HL-60 (cell line): ENCODE measurements at regions not wholly inside any gene's neighbourhood (a gene's known extent, or its start where the extent isn't known, plus 50 kb on each side); places are given as distances from the start of the nearest gene placed in this dataset.

Experiments
- DNase-seq, 2 experiments: peaks; one replicate each; pipeline ENCODE4 v3.0.0-alpha.2; 2010 to 2020; ENCODE audit warnings: low read depth in 1 of 2, low spot score in 1 of 2
- H3K27ac ChIP-seq: fragments of 250-450 bp; sonication (Bioruptor Pico); replicated peaks from 2 replicates; pipeline ENCODE4 v1.5.1; 2020; ENCODE audit warnings: mild to moderate bottlenecking, moderate library complexity
- H3K27me3 ChIP-seq: fragments of 250-450 bp; sonication (Bioruptor Pico); 2 replicates; pipeline ENCODE4 v1.5.1; 2021; ENCODE audit warnings: mild to moderate bottlenecking, moderate library complexity; ENCODE audit not compliant: insufficient read depth, poor library complexity, severe bottlenecking
- H3K4me3 ChIP-seq: replicated peaks from 2 replicates; pipeline ENCODE4 v1.5.1; 2011; ENCODE audit warnings: mild to moderate bottlenecking, control low read depth, low read length; ENCODE audit not compliant: insufficient read depth
- CTCF ChIP-seq: IDR thresholded peaks from one replicate; pipeline ENCODE4 v1.5.1; 2011; ENCODE audit warnings: low read length, control low read depth, inconsistent platforms; ENCODE audit not compliant: insufficient read depth
- GABPA ChIP-seq: IDR thresholded peaks from 2 replicates; pipeline ENCODE4 v1.6.1; 2012; ENCODE audit warnings: low read depth
- POLR2AphosphoS5 ChIP-seq: IDR thresholded peaks from 2 replicates; pipeline ENCODE4 v1.6.1; 2012; ENCODE audit warnings: low read depth
- SPI1 ChIP-seq: IDR thresholded peaks from 2 replicates; pipeline ENCODE4 v1.6.1; 2012; ENCODE audit warnings: low read depth, mild to moderate bottlenecking, borderline replicate concordance
- TF ChIP-seq, protein P1 (sequence below): IDR thresholded peaks from 2 replicates; pipeline ENCODE4 v1.6.1; 2012; ENCODE audit warnings: low read depth; ENCODE audit not compliant: insufficient replicate concordance

GRCh38 chr18:41140506-41140905 is 814.5 kb upstream of the PIK3C3 start:
- H3K4me3 ChIP-seq, result no peak overlapping the region
- no peak overlapping the region for H3K27ac ChIP-seq
- DNase-seq, result no peak
- TF ChIP-seq, protein P1, sequence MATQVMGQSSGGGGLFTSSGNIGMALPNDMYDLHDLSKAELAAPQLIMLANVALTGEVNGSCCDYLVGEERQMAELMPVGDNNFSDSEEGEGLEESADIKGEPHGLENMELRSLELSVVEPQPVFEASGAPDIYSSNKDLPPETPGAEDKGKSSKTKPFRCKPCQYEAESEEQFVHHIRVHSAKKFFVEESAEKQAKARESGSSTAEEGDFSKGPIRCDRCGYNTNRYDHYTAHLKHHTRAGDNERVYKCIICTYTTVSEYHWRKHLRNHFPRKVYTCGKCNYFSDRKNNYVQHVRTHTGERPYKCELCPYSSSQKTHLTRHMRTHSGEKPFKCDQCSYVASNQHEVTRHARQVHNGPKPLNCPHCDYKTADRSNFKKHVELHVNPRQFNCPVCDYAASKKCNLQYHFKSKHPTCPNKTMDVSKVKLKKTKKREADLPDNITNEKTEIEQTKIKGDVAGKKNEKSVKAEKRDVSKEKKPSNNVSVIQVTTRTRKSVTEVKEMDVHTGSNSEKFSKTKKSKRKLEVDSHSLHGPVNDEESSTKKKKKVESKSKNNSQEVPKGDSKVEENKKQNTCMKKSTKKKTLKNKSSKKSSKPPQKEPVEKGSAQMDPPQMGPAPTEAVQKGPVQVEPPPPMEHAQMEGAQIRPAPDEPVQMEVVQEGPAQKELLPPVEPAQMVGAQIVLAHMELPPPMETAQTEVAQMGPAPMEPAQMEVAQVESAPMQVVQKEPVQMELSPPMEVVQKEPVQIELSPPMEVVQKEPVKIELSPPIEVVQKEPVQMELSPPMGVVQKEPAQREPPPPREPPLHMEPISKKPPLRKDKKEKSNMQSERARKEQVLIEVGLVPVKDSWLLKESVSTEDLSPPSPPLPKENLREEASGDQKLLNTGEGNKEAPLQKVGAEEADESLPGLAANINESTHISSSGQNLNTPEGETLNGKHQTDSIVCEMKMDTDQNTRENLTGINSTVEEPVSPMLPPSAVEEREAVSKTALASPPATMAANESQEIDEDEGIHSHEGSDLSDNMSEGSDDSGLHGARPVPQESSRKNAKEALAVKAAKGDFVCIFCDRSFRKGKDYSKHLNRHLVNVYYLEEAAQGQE, result no peak
- TF ChIP-seq SPI1 (no peak), CTCF (no peak), POLR2AphosphoS5 (no peak), GABPA (no peak)
- H3K27me3 ChIP-seq, result no peaks in the 10 kb centered on the region

- Histone ChIP-seq H3K4me3 (no peak overlapping the region), H3K27me3 (no peaks in the 10 kb centered on the region)
- no peak for DNase-seq
Measured at GRCh38 chr18:41135146-41135545, 819.9 kb upstream of the PIK3C3 start.

DNA sequence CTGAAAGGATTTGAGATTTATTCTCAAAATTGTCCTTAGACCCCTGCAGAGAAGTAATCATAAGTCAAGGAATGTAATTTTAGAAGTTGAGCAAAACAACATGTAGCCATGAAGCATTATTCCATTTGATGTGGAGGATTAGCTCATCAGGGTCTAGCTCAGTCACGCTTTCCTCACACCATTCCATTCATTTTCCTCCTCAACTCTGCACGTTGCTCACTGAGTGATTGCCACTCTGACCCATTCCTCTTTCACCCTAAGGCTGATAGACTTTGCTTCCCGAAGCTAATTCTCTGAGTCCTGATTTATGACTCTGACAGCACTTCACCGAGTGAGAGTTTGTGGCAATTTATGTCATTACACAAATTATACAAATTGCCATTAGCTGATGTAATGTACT is 820.6 kb upstream of the PIK3C3 start:
- no peak for TF ChIP-seq POLR2AphosphoS5
- no peak for TF ChIP-seq GABPA
- TF ChIP-seq, protein P1, result no peak
- TF ChIP-seq CTCF, result no peak
- TF ChIP-seq SPI1, result no peak
- H3K27me3 ChIP-seq, result no peaks in the 10 kb centered on the region
- no peak overlapping the region for H3K27ac ChIP-seq
- H3K4me3 ChIP-seq, result no peak overlapping the region
- no peak for DNase-seq

More at GRCh38 chr18:41135146-41135545, 819.9 kb upstream of the PIK3C3 start:
- TF ChIP-seq POLR2AphosphoS5 (no peak), GABPA (no peak), CTCF (no peak), SPI1 (no peak)
- TF ChIP-seq, protein P1, result no peak
- H3K27ac ChIP-seq, result no peak overlapping the region
